ENCODE measurements at regions not wholly inside any gene's neighbourhood (a gene's known extent, or its start where the extent isn't known, plus 50 kb on each side); places are given as distances from the start of the nearest gene placed in this dataset.

GRCh38 chr2:181114021-181114420 is 133.6 kb downstream of the UBE2E3 start:
- H3K9me3 Mint-ChIP-seq = peaks cover 0 to 4% (median 0%) of the 10 kb centered on the region in 6 donors
- H3K36me3 Mint-ChIP-seq = peaks cover 0 to 7% (median 5%) of the 10 kb centered on the region in 3 donors
- peak overlapping the region in 2 of 6 donors; percentile 23 to 78 for H3K27ac Mint-ChIP-seq
- peaks cover 0 to 1% (median 0%) of the 10 kb centered on the region in 3 donors for H3K27me3 Mint-ChIP-seq (ENCODE audit: low read depth in 3 of 3)
- H3K4me3 Mint-ChIP-seq = no peak overlapping the region
- DNase-seq = no peak
- H3K4me1 Mint-ChIP-seq = peaks cover 34 to 49% of the 10 kb centered on the region in 2 donors

DNA sequence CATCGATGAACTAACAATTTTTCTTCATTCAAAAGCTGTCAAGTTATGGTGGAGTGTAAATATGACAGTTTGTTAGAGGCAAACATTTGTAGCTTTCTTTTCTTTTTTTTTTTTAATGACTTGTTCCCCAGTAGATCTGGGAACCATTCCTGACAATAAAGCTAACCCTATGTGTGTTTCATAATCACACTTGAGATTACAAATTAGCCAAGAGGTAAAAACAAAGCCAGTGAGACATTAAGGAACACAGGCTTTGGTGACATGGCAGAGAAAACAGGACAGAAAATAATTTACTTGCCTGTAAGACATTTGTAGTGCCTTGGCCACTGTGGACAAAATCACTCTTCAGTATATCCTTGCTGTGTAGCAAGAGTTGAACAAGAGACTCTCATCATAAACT is 135.9 kb downstream of the UBE2E3 start:
- H3K27me3 Mint-ChIP-seq (ENCODE audit: low read depth in 3 of 3) = peaks cover 0 to 1% (median 0%) of the 10 kb centered on the region in 3 donors
- peaks cover 4 to 5% (median 5%) of the 10 kb centered on the region in 3 donors for H3K36me3 Mint-ChIP-seq
- H3K4me1 Mint-ChIP-seq = peaks cover 39 to 61% of the 10 kb centered on the region in 2 donors
- H3K4me3 Mint-ChIP-seq = no peak overlapping the region
- DNase-seq = no peak
- H3K27ac Mint-ChIP-seq = peak overlapping the region in 4 of 6 donors; percentile 41 to 61 (median 56)
- peaks cover 0 to 3% (median 0%) of the 10 kb centered on the region in 6 donors for H3K9me3 Mint-ChIP-seq

DNA sequence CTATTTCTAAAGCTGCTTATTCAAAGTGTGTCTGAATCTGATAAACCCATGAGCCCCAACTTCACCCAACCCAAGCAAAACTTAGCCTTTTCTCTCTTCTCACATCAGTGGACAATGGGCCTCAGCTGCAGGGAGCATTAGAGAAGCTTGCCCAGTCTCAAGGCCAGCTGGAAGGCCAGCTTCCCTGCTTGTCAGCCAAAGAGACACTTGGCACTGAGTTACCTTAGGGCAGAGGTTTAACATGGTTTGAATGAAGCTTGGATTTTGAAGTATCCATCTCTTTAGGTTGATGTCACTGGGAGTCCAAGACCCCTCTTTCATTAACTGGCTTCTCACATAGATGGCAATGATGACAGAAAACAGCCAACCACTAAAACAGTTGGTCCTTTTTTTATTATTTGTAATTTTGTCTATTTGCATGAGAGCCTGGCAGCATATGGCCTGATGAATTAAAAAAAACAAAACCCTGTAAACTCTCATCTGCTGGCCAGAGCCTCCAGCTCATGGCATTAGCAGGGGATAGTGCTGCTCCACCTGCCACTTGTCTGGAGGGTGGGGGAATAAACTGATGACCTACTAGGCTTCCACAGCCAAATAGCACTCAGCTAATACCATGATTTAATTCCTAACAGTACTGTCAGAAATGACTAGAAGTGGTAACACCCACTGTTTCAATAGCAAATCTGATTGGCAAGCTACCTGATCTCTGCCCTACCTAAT is 137.0 kb downstream of the UBE2E3 start:
- Mint-ChIP-seq H3K27me3 (ENCODE audit: low read depth in 3 of 3) (peaks cover 0 to 1% (median 0%) of the 10 kb centered on the region in 3 donors), H3K27ac (peak overlapping the region in 5 of 6 donors; percentile 7 to 78 (median 65))

DNA sequence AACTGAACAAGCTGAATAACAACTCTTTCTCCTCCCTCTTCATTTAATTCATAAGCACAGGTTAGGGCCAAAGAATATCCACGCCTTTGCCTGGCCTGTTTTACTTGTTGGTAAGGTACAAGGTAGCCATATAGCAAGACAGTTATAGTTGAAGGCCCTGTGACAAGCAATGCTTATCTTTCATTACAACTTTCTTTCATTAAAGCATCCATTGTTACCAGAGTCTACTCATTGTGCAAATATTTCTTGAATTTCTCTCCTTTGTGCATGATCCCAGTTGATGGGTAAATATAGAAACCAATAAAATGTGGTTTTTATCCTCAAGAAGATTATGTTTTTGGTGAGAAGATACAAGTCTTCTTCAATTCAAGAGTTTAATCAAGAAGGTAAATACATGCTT is 140.2 kb downstream of the UBE2E3 start:
- DNase-seq = no peak
- Mint-ChIP-seq H3K27me3 (ENCODE audit: low read depth in 3 of 3) (peaks cover 5 to 10% (median 8%) of the 10 kb centered on the region in 3 donors), H3K27ac (peak overlapping the region; percentile 65 to 85 (median 80)), H3K36me3 (peaks cover 6 to 13% (median 9%) of the 10 kb centered on the region in 3 donors), H3K4me1 (peaks cover 68 to 85% of the 10 kb centered on the region in 2 donors), H3K9me3 (peaks cover 0 to 4% (median 0%) of the 10 kb centered on the region in 6 donors), H3K4me3 (no peak overlapping the region)

More for the DNA sequence above, 137.0 kb downstream of the UBE2E3 start:
- Mint-ChIP-seq H3K4me1 (peaks cover 50 to 72% of the 10 kb centered on the region in 2 donors), H3K36me3 (peaks cover 4 to 10% (median 5%) of the 10 kb centered on the region in 3 donors), H3K4me3 (no peak overlapping the region), H3K9me3 (peaks cover 0 to 3% (median 0%) of the 10 kb centered on the region in 6 donors)
- DNase-seq = no peak

DNA sequence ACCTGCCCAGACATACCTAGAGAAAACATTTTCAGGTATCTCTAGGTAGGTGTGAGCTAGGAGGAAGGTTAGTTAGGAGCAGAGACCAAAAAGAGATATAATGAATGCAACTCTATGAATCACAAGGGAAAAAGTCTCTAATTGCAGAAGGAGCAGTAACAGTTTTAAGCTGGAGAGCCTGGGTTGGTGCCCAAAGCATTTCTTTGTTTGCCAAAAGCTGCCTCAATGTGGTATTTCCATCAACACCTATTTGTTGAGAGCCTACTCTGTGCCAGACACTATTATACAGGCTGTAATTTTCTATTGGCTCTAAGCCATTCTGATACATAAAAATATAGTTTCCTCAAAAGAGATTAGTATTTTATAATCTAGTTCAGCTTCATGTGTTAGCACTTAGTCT is 141.6 kb downstream of the UBE2E3 start:
- peaks cover 0 to 4% (median 0%) of the 10 kb centered on the region in 6 donors for H3K9me3 Mint-ChIP-seq
- H3K4me1 Mint-ChIP-seq = peaks cover 73 to 86% of the 10 kb centered on the region in 2 donors
- DNase-seq = no peak
- H3K4me3 Mint-ChIP-seq = no peak overlapping the region
- H3K27me3 Mint-ChIP-seq (ENCODE audit: low read depth in 3 of 3) = peaks cover 5 to 10% (median 8%) of the 10 kb centered on the region in 3 donors
- H3K27ac Mint-ChIP-seq = peak overlapping the region; percentile 23 to 85 (median 78)
- peaks cover 9 to 19% (median 14%) of the 10 kb centered on the region in 3 donors for H3K36me3 Mint-ChIP-seq

DNA sequence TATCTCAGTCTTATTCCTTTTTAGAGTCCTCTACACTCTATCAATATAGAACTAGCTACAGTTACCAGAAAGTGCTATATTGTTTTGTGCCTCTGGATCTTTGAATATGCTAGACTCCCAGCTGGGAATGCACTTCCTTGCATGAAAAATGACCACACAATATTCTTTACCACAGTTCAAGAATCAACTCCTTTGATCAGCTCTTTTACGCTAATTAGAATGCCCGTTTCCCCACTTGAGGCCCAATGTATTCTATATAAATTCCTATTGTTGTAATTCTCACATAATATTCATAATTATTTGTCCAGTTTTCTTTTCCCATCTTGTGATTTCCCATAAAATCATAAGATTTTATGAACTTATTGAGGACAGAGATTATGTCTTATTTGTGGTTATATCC is 142.2 kb downstream of the UBE2E3 start:
- H3K4me1 Mint-ChIP-seq = peaks cover 68 to 84% of the 10 kb centered on the region in 2 donors
- no peak for DNase-seq
- H3K4me3 Mint-ChIP-seq = peak overlapping the region in 4 of 5 donors; percentile 2 to 60 (median 22)
- H3K27me3 Mint-ChIP-seq (ENCODE audit: low read depth in 3 of 3) = peaks cover 5 to 10% (median 8%) of the 10 kb centered on the region in 3 donors
- peaks cover 0 to 4% (median 0%) of the 10 kb centered on the region in 6 donors for H3K9me3 Mint-ChIP-seq
- peaks cover 9 to 19% (median 14%) of the 10 kb centered on the region in 3 donors for H3K36me3 Mint-ChIP-seq
- peak overlapping the region; percentile 55 to 81 (median 76) for H3K27ac Mint-ChIP-seq

GRCh38 chr2:181123798-181124231 is 143.4 kb downstream of the UBE2E3 start:
- DNase-seq = peak; percentile 84 to 92 (median 89)
- peaks cover 68 to 85% of the 10 kb centered on the region in 2 donors for H3K4me1 Mint-ChIP-seq

DNA sequence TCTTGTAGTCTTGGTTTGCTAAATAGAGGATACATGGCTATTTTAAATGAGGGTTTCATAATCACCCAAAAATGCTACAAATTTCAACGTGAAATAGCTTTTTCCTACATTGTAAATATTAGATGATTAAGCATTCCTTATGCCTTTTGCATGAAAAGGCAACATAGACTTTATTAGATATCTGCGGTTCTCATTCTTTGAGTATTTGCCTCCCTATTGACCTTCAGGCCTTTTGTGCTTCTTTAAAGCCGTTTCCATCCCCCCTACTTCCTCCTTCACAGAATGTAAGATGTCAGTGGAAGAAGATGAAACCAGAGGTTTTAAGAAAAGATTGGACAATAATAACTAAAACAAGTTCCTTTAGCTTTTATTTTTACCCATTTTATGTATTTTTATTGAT is 144.1 kb downstream of the UBE2E3 start:
- DNase-seq = peak in 2 of 3 donors; percentile 42 to 44
- Mint-ChIP-seq H3K4me3 (peak overlapping the region; percentile 61 to 80 (median 69)), H3K27ac (peak overlapping the region; percentile 96 to 100 (median 99)), H3K27me3 (ENCODE audit: low read depth in 3 of 3) (peaks cover 5 to 10% (median 8%) of the 10 kb centered on the region in 3 donors), H3K36me3 (peaks cover 9 to 26% (median 13%) of the 10 kb centered on the region in 3 donors), H3K9me3 (peaks cover 0 to 5% (median 2%) of the 10 kb centered on the region in 6 donors), H3K4me1 (peaks cover 72 to 85% of the 10 kb centered on the region in 2 donors)

More at GRCh38 chr2:181123798-181124231, 143.4 kb downstream of the UBE2E3 start:
- H3K27ac Mint-ChIP-seq = peak overlapping the region; percentile 96 to 100 (median 99)
- peak overlapping the region; percentile 61 to 80 (median 69) for H3K4me3 Mint-ChIP-seq
- H3K27me3 Mint-ChIP-seq (ENCODE audit: low read depth in 3 of 3) = peaks cover 5 to 10% (median 8%) of the 10 kb centered on the region in 3 donors
- peaks cover 0 to 4% (median 0%) of the 10 kb centered on the region in 6 donors for H3K9me3 Mint-ChIP-seq
- peaks cover 5 to 23% (median 11%) of the 10 kb centered on the region in 3 donors for H3K36me3 Mint-ChIP-seq

DNA sequence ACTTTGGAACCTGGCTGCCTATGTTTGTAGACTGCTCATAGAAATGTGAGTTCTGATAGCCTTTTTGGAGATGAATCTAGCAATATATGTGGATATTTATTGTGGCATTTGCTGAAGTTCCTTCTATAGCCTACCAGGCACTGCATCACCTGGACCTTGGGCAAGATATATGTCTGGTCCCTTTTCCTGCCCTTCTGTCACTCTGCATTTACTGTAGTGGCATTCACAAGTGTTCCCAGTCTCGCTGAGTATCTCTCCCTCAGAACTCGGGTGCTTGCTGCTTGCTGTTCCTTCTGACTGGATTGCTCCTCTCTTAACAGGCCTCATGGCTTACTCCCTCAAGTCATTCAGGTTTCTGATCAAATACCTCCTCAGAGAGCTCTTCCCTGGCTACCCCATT is 145.0 kb downstream of the UBE2E3 start:
- no peak for DNase-seq
- Mint-ChIP-seq H3K36me3 (peaks cover 14 to 30% (median 16%) of the 10 kb centered on the region in 3 donors), H3K27ac (peak overlapping the region; percentile 96 to 100 (median 99)), H3K9me3 (peaks cover 0 to 6% (median 2%) of the 10 kb centered on the region in 6 donors), H3K4me3 (peak overlapping the region; percentile 61 to 80 (median 69)), H3K4me1 (peaks cover 73 to 89% of the 10 kb centered on the region in 2 donors), H3K27me3 (ENCODE audit: low read depth in 3 of 3) (peaks cover 5 to 10% (median 8%) of the 10 kb centered on the region in 3 donors)

DNA sequence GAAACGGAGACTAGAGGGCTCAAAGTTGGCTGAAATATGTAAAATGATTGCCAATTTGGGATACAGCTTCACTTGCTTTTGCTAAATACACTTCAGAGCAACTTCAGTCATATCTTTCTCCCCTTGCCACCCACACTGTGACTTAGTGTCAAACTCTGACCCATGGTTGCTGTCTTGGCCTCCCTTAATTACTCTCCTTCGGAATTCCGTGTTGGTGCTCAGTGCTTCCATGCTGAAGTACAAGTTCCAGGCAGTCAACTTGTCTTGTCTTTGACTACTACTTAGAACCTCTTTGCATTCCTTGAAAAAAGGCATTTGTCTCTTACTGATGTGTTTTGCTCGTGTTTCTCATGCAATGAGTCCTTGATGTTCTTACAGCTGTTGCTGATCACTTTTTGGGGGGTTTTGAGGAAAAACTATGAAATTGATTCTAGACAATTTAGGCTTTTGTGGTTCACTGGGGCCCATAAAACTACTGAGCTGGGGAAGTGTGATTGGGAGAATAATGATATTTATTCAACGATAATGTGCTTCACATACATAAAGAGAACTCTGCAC is 146.0 kb downstream of the UBE2E3 start:
- Mint-ChIP-seq H3K9me3 (peaks cover 0 to 6% (median under 1%) of the 10 kb centered on the region in 6 donors), H3K4me1 (peaks cover 71 to 89% of the 10 kb centered on the region in 2 donors), H3K27me3 (ENCODE audit: low read depth in 3 of 3) (peaks cover 5 to 10% (median 8%) of the 10 kb centered on the region in 3 donors), H3K36me3 (peaks cover 14 to 24% (median 20%) of the 10 kb centered on the region in 3 donors), H3K27ac (peak overlapping the region; percentile 96 to 100 (median 99)), H3K4me3 (peak overlapping the region in 2 of 5 donors; percentile 14 to 74)
- no peak for DNase-seq

DNA sequence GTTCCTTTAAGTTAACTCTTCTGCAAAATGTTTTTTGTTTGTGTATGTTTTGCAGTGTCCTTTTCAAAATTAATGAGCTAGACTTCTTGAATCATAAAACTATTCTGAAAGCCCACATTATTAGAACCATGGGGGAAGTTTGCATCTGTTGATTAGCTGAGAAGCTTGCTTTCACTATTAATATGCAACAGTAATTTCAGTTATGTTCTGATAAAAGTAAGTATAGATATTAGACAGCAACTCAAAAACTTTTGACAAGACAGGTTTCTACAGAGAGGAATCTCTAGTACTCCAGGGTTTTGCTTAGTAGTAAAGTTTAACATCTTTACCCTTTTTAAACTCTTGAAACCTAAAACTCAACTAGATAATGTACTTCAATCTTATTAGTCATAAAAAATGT is 147.8 kb downstream of the UBE2E3 start:
- Mint-ChIP-seq H3K4me3 (peak overlapping the region in 2 of 5 donors; percentile 11 to 70), H3K36me3 (peaks cover 22 to 32% (median 30%) of the 10 kb centered on the region in 3 donors), H3K27ac (peak overlapping the region; percentile 68 to 85 (median 73)), H3K4me1 (peaks cover 67 to 88% of the 10 kb centered on the region in 2 donors), H3K27me3 (ENCODE audit: low read depth in 3 of 3) (peaks cover 3 to 8% (median 8%) of the 10 kb centered on the region in 3 donors), H3K9me3 (peaks cover 0 to 6% (median under 1%) of the 10 kb centered on the region in 6 donors)
- DNase-seq = no peak

DNA sequence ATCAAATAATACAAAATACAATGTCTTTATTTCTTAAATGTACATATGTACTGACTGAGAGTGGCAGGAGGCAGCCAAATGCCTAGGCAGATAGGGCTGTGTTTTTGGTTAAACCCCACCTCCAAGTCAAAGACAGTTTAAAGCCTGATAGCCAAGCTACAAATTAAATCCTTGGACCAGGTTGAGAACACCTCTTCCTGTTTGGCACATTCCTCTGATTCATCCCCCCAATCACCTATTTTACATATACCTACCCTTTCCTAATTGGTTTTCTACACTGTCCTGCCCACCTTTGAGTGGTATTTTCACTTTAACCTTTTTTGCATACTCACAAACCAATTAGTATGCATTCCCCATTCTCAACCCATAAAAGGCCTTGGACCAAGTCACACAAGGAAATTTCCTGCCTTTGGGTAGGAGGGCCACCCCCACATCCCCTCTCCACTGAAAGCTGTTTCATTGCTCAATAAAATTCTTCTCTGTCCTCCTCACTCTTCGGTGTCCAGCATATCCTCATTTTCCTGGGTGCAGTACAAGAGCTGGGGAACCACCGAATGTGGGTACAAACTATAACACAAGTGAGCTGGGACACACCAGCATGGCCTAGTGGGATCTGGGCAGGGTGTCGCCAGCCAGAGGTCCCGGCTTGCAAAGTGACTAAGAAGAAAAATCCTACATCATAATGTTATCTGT is 149.1 kb downstream of the UBE2E3 start:
- peaks cover 0 to 1% (median 0%) of the 10 kb centered on the region in 3 donors for H3K27me3 Mint-ChIP-seq (ENCODE audit: low read depth in 3 of 3)
- H3K36me3 Mint-ChIP-seq = peaks cover 22 to 35% (median 30%) of the 10 kb centered on the region in 3 donors
- peaks cover 56 to 83% of the 10 kb centered on the region in 2 donors for H3K4me1 Mint-ChIP-seq
- DNase-seq = no peak
- peaks cover 0 to 6% (median 1%) of the 10 kb centered on the region in 6 donors for H3K9me3 Mint-ChIP-seq
- H3K4me3 Mint-ChIP-seq = peak overlapping the region in 1 of 5 donors; percentile 50
- peak overlapping the region in 4 of 6 donors; percentile 68 to 91 (median 78) for H3K27ac Mint-ChIP-seq

DNA sequence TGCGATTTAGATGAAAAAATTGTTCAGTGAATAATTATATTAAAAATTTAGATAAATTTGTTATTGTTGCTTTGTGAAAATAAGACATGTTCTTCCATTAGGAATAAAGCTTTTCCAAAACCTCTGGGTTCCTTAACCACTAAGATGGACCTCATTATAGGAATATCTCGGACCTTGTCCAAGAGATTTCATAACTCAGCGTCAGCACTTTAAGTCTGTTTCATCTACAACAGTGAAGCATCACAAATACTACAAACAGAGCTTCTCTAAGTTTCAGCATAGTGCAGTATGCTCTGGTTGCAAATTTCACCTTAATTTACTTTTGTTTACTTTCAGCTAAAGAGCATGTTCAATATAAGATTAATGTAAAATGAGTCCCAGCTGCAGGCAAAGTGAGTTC is 150.3 kb downstream of the UBE2E3 start:
- no peak for DNase-seq
- H3K36me3 Mint-ChIP-seq = peaks cover 18 to 32% (median 26%) of the 10 kb centered on the region in 3 donors
- H3K27ac Mint-ChIP-seq = peak overlapping the region in 5 of 6 donors; percentile 71 to 93 (median 89)
- peak overlapping the region in 1 of 5 donors; percentile 85 for H3K4me3 Mint-ChIP-seq
- H3K9me3 Mint-ChIP-seq = peaks cover 0 to 6% (median 2%) of the 10 kb centered on the region in 6 donors
- H3K4me1 Mint-ChIP-seq = peaks cover 44 to 71% of the 10 kb centered on the region in 2 donors
- no peaks in the 10 kb centered on the region for H3K27me3 Mint-ChIP-seq (ENCODE audit: low read depth in 3 of 3)
